ENCODE measurements at regions not wholly inside any gene's neighbourhood (a gene's known extent, or its start where the extent isn't known, plus 50 kb on each side); places are given as distances from the start of the nearest gene placed in this dataset.

- TF ChIP-seq RAD21 (IDR thresholded peaks at IDR 0.05) (no peak), JUND (IDR thresholded peaks at IDR 0.05) (no peak), CTCF (IDR thresholded peaks at IDR 0.05; ENCODE audit: low read depth, low read length, missing input control) (no peak), REST (IDR thresholded peaks at IDR 0.05) (no peak), TAF1 (conservative IDR thresholded peaks at IDR 0.05) (no peak), GABPA (IDR thresholded peaks at IDR 0.05 in 1 of 2, conservative IDR thresholded peaks at IDR 0.05 in 1 of 2) (no peak), SP1 (IDR thresholded peaks at IDR 0.05) (no peak), YY1 (IDR thresholded peaks at IDR 0.05) (no peak), MAX (IDR thresholded peaks at IDR 0.05) (no peak), HNF4G (IDR thresholded peaks at IDR 0.05) (no peak), ATF3 (IDR thresholded peaks at IDR 0.05) (no peak)
Measured at GRCh38 chr10:128865436-128866195, 601.4 kb upstream of the MGMT start.

Data from liver (tissue), 3 donors.